ENCODE measurements at regions not wholly inside any gene's neighbourhood (a gene's known extent, or its start where the extent isn't known, plus 50 kb on each side); places are given as distances from the start of the nearest gene placed in this dataset.
A peak's percentile ranks its signal among the peaks of the same experiment; 100 is the strongest.
"Not testable (repeated sequence)": the region's sequence is repeated elsewhere in the genome, so short reads cannot be mapped to it uniquely, and the experiment has no call there.

DNA sequence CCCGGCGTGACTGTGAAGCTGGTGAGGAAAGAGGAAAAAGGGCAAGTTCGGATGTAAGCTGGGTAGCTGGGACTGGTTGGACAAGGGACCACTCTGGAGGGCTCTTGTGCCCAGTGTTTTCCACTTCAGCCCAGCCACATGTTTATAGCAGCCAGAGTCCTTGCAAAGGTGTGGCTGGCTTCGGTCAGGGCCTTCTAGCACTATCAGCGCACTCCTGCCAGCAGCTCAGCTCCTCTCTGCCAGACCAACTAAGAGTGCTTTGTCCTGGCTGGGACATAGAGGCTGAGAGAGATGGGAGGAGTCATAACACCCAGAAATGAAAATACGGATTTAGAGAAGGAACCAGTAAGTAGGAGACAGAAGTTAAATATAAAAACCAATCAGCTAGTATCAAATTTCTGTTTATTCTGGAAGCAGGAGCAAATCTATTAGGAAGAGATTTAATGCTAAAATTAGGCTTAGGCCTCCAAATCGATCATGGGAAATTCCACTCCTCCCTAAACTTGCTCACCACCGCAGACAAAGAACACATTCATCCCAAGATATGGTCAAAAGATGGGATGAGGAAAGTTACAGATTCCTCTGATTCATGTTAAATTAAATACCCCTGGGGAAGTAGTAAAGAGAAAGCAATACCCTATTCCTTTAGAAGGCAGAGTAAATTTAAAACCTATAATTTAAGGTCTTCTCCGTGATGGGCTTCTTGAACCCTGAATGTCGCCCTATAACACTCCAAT, 135.0 kb downstream of the RALA start:
- no peak for DNase-seq

GRCh38 chr7:39761449-39761848, 138.1 kb downstream of the RALA start:
- no peak for DNase-seq

DNA sequence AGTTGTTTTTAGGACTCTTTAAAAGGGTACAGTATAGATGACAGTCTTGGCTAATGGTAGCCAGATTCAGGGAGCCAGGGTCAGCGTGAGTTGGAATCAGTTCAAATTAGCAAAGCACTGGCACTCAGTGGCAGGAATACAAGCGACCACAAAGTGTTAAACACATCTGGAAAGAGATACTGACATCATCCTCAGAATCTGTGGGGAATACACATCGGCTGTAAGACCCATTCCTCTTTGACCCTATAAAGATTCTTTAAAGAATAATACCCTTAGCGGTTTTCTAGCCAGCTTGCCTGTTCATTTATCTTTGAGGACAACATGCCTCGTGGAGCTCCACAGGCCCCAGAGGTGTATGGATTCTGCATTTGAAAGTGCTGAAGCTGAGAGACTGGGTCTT, 139.1 kb downstream of the RALA start:
- not testable (repeated sequence) for DNase-seq

- DNase-seq, result not testable (repeated sequence)
Measured at GRCh38 chr7:39762881-39763280, 139.5 kb downstream of the RALA start.

- not testable (repeated sequence) for DNase-seq
Measured at GRCh38 chr7:39765833-39766232, 142.5 kb downstream of the RALA start.

- DNase-seq, result not testable (repeated sequence)
Measured at GRCh38 chr7:39768439-39768838, 145.1 kb downstream of the RALA start.

DNA sequence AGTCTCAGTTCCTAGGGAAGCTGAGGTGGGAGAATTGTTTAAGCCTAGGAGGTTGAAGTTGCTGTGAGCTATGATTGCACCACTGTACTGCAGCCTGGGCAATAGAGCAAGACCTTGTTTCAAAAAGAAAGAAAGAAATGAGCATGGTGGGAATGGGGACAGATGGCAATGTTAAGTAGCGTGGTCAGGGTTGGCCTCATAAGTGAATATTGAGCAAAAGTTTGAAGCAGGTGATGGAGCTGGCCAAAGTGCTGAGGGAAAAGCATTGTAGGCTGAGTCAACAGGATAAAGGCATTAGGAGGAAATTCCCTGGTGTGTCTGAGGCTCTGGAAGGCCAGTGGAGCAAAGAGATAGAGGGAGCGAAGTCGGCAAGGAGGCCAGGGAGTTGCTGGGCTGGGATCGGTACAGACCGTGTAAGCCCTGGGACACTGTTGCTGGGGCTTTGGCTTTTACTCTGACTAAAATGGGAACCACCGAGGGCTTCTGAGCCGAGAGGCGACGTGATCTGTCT, 151.0 kb downstream of the RALA start:
- DNase-seq, result not testable (repeated sequence)

DNA sequence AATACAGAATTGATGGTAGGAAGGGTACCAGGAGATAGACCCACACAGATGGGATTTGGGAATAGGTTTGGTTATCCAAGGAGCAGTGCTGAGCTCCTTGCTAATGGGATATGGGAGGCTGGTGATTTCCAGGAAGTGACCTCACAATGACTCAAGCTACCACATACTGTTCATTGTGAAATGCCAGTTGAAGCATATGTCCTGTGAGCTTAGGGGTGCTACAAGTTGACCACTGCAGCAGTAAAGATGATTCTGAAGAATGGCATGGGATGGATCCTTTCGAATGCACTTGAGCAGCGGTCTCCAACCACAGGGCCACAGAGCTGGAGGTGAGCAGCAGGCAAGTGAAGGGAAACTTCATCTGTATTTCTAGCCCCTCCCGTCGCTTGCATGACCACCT, 158.2 kb downstream of the RALA start:
- DNase-seq, result not testable (repeated sequence)

- DNase-seq, result not testable (repeated sequence)
Measured at GRCh38 chr7:39786440-39786839, 163.1 kb downstream of the RALA start.

- DNase-seq, result not testable (repeated sequence)
Measured at GRCh38 chr7:39791035-39791434, 159.0 kb upstream of the CDK13 start.

GRCh38 chr7:39791911-39792310, 158.1 kb upstream of the CDK13 start:
- DNase-seq, result not testable (repeated sequence)

- DNase-seq, result not testable (repeated sequence)
Measured at GRCh38 chr7:39793026-39793425, 157.0 kb upstream of the CDK13 start.

DNA sequence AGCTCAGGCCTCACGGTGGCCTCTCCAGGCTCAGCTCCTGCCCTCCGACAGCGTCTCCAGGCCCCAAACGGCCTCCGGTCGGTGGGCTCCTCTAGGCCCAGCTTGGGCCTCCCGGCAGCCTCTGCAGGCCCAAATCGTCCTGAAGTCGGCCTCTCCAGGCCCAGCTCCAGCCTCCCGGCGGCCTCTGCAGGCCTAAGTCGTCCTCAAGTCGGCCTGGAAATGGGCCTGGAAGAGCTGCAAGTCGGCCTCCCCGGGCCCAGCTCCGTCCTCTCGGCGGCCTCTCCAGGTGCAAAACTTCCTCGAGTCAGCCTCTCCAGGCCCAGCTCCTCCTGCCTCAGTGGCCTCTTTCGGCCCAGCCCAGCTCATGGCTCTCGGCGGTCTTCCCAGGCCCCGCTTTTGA, 156.2 kb upstream of the CDK13 start:
- DNase-seq, result not testable (repeated sequence)

DNA sequence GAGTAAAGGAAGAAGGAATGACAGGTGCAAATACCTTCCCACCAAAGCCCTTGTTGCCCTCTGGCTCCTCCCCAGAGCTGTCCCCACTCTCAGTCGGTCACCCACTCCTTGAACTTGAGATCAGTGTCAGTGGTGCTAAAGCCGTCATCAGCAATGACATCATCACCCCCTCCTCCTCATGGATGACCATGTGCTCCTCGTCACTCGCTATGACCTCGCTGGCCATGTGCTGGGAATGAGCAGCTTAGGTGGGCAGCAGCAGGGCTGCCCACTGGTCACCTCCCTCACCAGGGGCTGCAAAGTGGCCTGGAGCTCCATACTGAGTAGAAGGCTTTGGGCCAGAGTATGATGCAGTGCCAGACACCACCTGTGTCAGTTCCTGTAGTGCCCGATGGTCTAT, 153.1 kb upstream of the CDK13 start:
- DNase-seq, result not testable (repeated sequence)

- not testable (repeated sequence) for DNase-seq
Measured at GRCh38 chr7:39798077-39798476, 152.0 kb upstream of the CDK13 start.

DNA sequence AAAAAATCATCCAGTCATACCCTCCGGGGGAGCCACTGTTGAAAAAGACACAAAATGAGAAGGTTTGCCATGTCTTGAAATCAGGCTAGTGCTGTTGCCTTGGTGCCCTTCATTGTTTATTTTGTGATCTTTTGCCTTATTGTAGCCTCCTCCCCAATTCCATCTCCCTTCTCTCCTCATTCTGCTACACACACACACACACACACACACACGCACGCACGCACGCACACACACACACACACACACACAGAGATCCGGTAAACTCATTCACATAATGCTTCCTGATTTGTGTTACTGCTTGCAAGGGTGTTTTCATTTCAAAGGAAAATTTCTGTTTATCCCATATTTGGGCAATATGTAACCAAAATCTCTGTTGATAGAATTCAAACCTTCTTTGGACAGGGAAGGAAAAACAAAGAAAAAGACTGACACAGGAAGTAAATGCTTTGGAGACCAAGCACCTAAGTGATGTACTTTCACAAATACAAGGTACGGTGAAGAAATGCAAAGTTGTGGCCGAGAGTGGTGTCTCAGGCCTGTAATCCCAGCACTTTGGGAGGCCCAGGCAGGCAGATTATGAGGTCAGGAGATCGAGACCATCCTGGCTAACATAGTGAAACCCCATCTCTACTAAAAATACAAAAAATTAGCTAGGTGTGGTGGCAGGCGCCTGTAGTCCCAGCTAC, 141.1 kb upstream of the CDK13 start:
- no peak for DNase-seq

DNA sequence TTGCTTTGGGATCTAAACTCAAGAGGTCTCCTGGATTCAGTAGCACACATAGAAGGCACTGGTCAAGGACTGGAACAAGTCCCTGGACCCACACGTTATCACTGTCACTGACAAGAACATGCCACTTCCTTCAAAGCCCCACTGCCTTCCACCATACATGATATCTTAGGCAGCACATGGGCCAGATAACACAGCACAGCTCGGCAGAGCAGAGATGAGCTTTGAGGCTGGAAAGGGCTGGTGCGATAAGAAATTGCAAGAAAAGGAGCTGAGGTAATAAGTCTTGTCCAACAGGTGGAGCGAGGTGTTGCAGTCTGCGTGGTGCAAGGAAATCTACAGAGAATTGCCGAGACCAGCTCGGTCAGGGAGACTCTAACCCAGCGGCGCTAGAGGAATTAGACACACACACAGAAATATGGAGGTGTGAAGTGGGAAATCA, 139.8 kb upstream of the CDK13 start:
- DNase-seq, result no peak

DNA sequence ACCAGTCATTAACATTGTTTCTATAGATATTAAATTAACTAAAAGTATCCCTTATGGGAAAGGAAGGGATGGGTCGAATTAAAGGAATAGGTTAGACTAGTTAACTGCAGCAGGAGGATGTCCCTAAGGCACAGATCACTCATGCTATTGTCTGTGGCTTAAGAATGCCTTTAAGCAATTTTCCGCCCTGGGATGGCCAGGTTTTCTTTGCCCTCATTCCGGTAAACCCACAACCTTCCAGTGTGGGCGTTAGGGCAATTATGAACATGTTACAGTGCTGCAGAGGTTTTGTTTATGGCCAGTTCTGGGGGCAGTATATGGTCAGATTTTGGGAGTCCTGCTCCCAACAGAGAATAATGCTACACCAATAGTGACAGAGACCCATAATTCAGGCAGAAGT, 139.3 kb upstream of the CDK13 start:
- no peak for DNase-seq

DNA sequence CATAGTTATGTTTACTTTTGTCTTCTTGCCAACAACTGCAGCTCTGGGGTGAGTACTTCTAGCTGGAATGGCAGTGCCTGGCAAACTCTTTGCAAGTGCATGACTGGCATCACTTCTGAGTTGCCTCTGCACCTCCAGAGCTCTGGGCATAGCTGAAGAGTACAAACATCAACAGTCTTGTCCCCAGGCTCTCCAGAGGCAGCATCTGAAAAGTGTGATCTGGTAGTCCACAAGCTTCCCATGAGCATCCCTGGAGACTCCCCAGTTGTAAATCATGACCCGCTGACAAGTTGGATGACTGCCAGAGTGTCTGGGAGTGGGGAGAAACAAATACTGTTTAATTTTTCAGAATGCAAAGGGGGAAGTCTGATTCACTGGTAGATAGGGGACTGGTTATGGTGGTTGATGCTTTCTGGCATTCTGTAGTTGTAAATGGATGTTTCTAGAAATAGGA, 138.9 kb upstream of the CDK13 start:
- DNase-seq, result peak; percentile 18

DNA sequence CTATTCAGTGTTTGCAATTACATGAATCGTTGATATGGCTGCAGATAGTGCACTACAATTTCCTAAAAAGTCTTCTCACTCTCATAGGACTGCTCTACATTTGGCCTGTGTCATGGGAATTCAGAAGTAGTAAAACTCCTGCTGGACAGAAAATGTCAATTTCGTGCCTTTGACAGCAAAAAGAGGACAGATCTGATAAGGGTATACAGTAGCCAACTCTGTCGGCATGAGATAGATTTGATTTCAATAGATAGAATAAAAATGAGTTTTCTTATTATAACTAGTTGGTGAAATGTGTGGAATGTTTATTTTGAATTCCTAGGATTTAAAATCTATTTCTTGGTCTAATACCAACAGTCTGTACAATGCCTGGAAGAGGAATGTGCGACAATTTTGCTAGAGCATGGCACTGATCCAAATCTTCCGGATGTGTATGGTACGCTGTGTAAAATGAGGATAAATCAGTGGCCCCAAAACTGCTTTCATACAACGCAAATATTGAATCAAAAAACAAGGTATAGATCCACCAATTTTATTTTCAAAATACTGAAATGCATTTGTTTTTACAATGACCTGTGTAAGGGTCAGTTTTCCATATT, 133.5 kb upstream of the CDK13 start:
- DNase-seq, result no peak

GRCh38 chr7:39819514-39819913, 130.5 kb upstream of the CDK13 start:
- DNase-seq, result no peak

- no peak for DNase-seq
Measured at GRCh38 chr7:39824456-39825200, 125.4 kb upstream of the CDK13 start.
